ENCODE measurements at regions not wholly inside any gene's neighbourhood (a gene's known extent, or its start where the extent isn't known, plus 50 kb on each side); places are given as distances from the start of the nearest gene placed in this dataset.

DNA sequence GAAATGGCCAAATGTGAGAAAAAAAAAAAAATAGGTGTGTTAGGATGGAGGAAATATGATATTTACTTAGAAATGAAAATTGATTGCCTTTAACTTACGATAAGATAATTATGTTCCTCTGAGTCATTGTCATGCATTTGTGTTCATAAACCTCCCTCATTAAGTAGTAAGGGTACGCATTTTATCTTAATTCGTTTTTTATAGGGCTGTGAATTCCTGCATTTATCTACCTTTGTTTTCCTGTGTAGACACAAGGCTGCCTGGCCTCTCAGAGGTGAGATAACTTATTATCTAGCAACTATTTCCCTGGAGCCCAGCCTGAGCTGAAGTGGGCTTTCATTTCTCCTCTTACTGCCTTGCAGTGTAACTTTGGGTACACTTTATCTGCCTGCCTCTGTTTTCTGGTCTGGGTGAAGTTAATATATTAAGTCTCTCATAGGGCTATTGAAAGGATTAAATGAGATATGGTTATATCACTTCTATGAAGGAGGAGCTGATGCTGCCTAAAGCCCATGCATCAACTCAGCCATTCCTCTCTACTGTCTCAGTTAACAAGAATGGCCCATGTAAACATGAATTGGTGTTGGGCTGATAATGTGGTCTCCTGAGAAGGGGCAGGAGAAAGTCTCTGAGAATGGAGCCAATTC, 103.8 kb upstream of the KLF4 start:
- Mint-ChIP-seq H3K36me3 (ENCODE audit: insufficient read depth) (no peaks in the 10 kb centered on the region), H3K27me3 (peaks cover 79% of the 10 kb centered on the region), H3K4me3 (ENCODE audit: low read depth) (no peak overlapping the region), H3K4me1 (ENCODE audit: low read depth) (peaks cover 14% of the 10 kb centered on the region), H3K9me3 (ENCODE audit: low read depth) (no peaks in the 10 kb centered on the region), H3K27ac (no peak overlapping the region)
- TF ChIP-seq, protein P1, sequence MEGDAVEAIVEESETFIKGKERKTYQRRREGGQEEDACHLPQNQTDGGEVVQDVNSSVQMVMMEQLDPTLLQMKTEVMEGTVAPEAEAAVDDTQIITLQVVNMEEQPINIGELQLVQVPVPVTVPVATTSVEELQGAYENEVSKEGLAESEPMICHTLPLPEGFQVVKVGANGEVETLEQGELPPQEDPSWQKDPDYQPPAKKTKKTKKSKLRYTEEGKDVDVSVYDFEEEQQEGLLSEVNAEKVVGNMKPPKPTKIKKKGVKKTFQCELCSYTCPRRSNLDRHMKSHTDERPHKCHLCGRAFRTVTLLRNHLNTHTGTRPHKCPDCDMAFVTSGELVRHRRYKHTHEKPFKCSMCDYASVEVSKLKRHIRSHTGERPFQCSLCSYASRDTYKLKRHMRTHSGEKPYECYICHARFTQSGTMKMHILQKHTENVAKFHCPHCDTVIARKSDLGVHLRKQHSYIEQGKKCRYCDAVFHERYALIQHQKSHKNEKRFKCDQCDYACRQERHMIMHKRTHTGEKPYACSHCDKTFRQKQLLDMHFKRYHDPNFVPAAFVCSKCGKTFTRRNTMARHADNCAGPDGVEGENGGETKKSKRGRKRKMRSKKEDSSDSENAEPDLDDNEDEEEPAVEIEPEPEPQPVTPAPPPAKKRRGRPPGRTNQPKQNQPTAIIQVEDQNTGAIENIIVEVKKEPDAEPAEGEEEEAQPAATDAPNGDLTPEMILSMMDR (IDR thresholded peaks at IDR 0.05; ENCODE audit: unreplicated experiment) = no peak
- DNase-seq (ENCODE audit: low spot score, unreplicated experiment) = no peak

- TF ChIP-seq, protein P1 (IDR thresholded peaks at IDR 0.05; ENCODE audit: unreplicated experiment) = no peak
- Mint-ChIP-seq H3K4me1 (ENCODE audit: low read depth) (peaks cover 16% of the 10 kb centered on the region), H3K9me3 (ENCODE audit: low read depth) (no peaks in the 10 kb centered on the region), H3K27ac (no peak overlapping the region), H3K4me3 (ENCODE audit: low read depth) (no peak overlapping the region), H3K36me3 (ENCODE audit: insufficient read depth) (no peaks in the 10 kb centered on the region), H3K27me3 (peaks cover 80% of the 10 kb centered on the region)
- DNase-seq (ENCODE audit: low spot score, unreplicated experiment) = no peak
These were observed 102.9 kb upstream of the KLF4 start for GRCh38 chr9:107592424-107592823.

- H3K27ac Mint-ChIP-seq = no peak overlapping the region
- TF ChIP-seq, protein P1 (IDR thresholded peaks at IDR 0.05; ENCODE audit: unreplicated experiment) = no peak
- peaks cover 22% of the 10 kb centered on the region for H3K4me1 Mint-ChIP-seq (ENCODE audit: low read depth)
These were observed 102.2 kb upstream of the KLF4 start for GRCh38 chr9:107591781-107592180.

GRCh38 chr9:107588393-107588792, 98.8 kb upstream of the KLF4 start:
- Mint-ChIP-seq H3K27ac (no peak overlapping the region), H3K27me3 (peaks cover 93% of the 10 kb centered on the region), H3K36me3 (ENCODE audit: insufficient read depth) (no peaks in the 10 kb centered on the region), H3K9me3 (ENCODE audit: low read depth) (no peaks in the 10 kb centered on the region), H3K4me1 (ENCODE audit: low read depth) (peaks cover 36% of the 10 kb centered on the region), H3K4me3 (ENCODE audit: low read depth) (no peak overlapping the region)
- no peak for DNase-seq (ENCODE audit: low spot score, unreplicated experiment)
- TF ChIP-seq, protein P1 (IDR thresholded peaks at IDR 0.05; ENCODE audit: unreplicated experiment) = no peak

More at GRCh38 chr9:107591781-107592180, 102.2 kb upstream of the KLF4 start:
- no peaks in the 10 kb centered on the region for H3K36me3 Mint-ChIP-seq (ENCODE audit: insufficient read depth)
- no peak for DNase-seq (ENCODE audit: low spot score, unreplicated experiment)
- H3K4me3 Mint-ChIP-seq (ENCODE audit: low read depth) = no peak overlapping the region
- H3K9me3 Mint-ChIP-seq (ENCODE audit: low read depth) = no peaks in the 10 kb centered on the region
- H3K27me3 Mint-ChIP-seq = peaks cover 86% of the 10 kb centered on the region

- Mint-ChIP-seq H3K36me3 (ENCODE audit: insufficient read depth) (no peaks in the 10 kb centered on the region), H3K9me3 (ENCODE audit: low read depth) (no peaks in the 10 kb centered on the region)
These were observed 97.8 kb upstream of the KLF4 start for GRCh38 chr9:107587191-107587963.

More at GRCh38 chr9:107587191-107587963, 97.8 kb upstream of the KLF4 start:
- Mint-ChIP-seq H3K4me3 (ENCODE audit: low read depth) (peak overlapping the region; percentile 33), H3K27ac (peak overlapping the region; percentile 6), H3K27me3 (peaks cover 91% of the 10 kb centered on the region), H3K4me1 (ENCODE audit: low read depth) (peaks cover 30% of the 10 kb centered on the region)
- DNase-seq (ENCODE audit: low spot score, unreplicated experiment) = no peak
- TF ChIP-seq, protein P1 (IDR thresholded peaks at IDR 0.05; ENCODE audit: unreplicated experiment) = no peak
